ENCODE measurements at regions not wholly inside any gene's neighbourhood (a gene's known extent, or its start where the extent isn't known, plus 50 kb on each side); places are given as distances from the start of the nearest gene placed in this dataset.

GRCh38 chr4:58127680-58128079 is 1017.5 kb upstream of the IGFBP7 start:
- Histone ChIP-seq H3K36me3 (no peaks in the 10 kb centered on the region), H3K4me1 (no peaks in the 10 kb centered on the region), H3K27me3 (no peaks in the 10 kb centered on the region), H3K4me3 (no peak overlapping the region), H3K27ac (no peak overlapping the region), H3K9me3 (no peaks in the 10 kb centered on the region)
- no peak for DNase-seq
- no peak for TF ChIP-seq CTCF (IDR thresholded peaks at IDR 0.05)
- intact Hi-C loops (cut with DNase I): no loop called here
- no peak for ATAC-seq

DNA sequence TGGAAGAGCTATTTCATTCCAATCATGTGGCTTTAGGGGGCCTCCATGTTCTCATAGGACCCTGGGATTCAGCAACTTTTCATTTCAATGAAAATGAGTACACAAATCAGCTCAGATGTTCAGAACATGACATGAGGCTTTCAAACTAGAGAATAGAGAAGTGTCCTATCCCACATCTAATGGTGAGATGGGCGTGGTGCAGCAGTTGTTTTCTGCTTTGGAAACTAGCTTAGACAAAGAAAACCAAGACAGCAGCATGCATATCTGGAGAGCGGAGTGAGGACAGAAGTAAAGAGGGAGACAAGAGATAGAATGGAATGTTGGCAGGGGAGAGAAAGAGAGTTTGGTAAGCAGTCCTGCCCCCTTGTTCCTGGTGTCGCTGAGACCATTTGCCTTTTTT is 1009.1 kb upstream of the IGFBP7 start:
- Histone ChIP-seq H3K36me3 (no peaks in the 10 kb centered on the region), H3K27me3 (no peaks in the 10 kb centered on the region), H3K9me3 (peaks cover 0 to 2% of the 10 kb centered on the region in 2 donors), H3K27ac (no peak overlapping the region), H3K4me3 (no peak overlapping the region), H3K4me1 (no peaks in the 10 kb centered on the region)
- intact Hi-C loops (cut with DNase I): no loop called here
- ATAC-seq: no peak
- no peak for TF ChIP-seq CTCF (IDR thresholded peaks at IDR 0.05)
- no peak for DNase-seq

DNA sequence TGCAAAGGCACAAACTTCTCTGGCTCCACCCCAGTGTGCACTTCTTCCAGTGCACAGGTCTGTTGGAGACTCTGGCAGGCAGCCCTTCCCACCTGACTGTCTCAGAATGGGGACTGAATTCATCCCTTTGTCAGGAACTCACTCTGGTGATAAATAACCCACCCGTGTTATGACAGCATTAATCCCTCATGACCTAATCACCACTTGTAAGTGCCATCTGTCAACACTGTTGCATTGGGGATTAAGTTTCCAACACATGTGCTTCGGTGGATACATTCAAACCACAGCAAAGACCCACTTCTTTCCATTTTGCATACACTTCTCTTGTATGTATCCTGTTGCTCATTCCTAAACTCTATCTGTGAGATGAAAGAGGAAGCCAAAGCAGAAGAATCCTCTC is 1002.9 kb upstream of the IGFBP7 start:
- H3K36me3 ChIP-seq: no peaks in the 10 kb centered on the region
- no peak for ATAC-seq
- TF ChIP-seq CTCF (IDR thresholded peaks at IDR 0.05): no peak
- intact Hi-C loops (cut with DNase I): no loop called here
- H3K27me3 ChIP-seq: no peaks in the 10 kb centered on the region
- no peaks in the 10 kb centered on the region for H3K9me3 ChIP-seq
- no peak overlapping the region for H3K4me3 ChIP-seq
- no peak for DNase-seq
- no peak overlapping the region for H3K27ac ChIP-seq
- no peaks in the 10 kb centered on the region for H3K4me1 ChIP-seq

- Histone ChIP-seq H3K4me3 (no peak overlapping the region), H3K4me1 (no peaks in the 10 kb centered on the region), H3K36me3 (no peaks in the 10 kb centered on the region), H3K9me3 (no peaks in the 10 kb centered on the region), H3K27ac (no peak overlapping the region), H3K27me3 (no peaks in the 10 kb centered on the region)
- intact Hi-C loops (cut with DNase I): no loop called here
- ATAC-seq (no peak), DNase-seq (no peak)
- no peak for TF ChIP-seq CTCF (IDR thresholded peaks at IDR 0.05)
Measured at GRCh38 chr4:58111818-58112217, 1001.6 kb upstream of the IGFBP7 start.

- Histone ChIP-seq H3K4me3 (no peak overlapping the region), H3K4me1 (no peaks in the 10 kb centered on the region), H3K27me3 (no peaks in the 10 kb centered on the region), H3K27ac (no peak overlapping the region), H3K36me3 (no peaks in the 10 kb centered on the region), H3K9me3 (no peaks in the 10 kb centered on the region)
- TF ChIP-seq CTCF (IDR thresholded peaks at IDR 0.05): no peak
- no peak for ATAC-seq
- DNase-seq: no peak
- intact Hi-C loops (cut with DNase I): no loop called here
Measured at GRCh38 chr4:58093352-58093751, 983.2 kb upstream of the IGFBP7 start.

Measured in left lung (tissue), 4 donors.